RCC 7860 (cell line): ENCODE measurements at regions not wholly inside any gene's neighbourhood (a gene's known extent, or its start where the extent isn't known, plus 50 kb on each side); places are given as distances from the start of the nearest gene placed in this dataset.

Experiments used
- DNase-seq: peaks from one replicate; pipeline ENCODE4 v3.0.0-alpha.2; 2015; ENCODE audit warnings: low spot score
- FAIRE-seq: peaks from 2 replicates; lab custom pipeline; 2012; peaks lifted over from hg19 to GRCh38; lab: Jason Lieb, UNC

DNA sequence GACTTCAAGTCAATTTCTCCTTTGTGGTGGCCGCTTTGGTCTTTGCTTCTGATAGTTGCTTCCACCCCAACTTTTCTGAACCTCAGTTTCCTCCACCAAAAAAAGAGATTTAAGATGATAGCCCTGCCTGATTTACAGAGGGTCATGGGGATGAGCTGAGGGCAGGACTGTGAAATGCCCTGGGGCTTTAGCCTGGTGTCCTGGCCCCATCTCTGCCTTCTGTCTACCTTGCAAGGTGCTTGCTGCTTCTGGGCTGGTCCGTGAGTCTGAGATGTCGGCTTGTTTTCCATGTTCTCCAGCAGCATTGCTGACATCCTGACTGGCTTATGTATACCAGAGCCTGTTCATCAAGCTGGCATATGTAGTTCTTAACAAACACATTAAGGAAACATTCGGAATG lies 191.9 kb upstream of the MPHOSPH6 start:
- no peak for DNase-seq
- no peak for FAIRE-seq

GRCh38 chr16:82360024-82360783 lies 190.2 kb upstream of the MPHOSPH6 start:
- DNase-seq (no peak), FAIRE-seq (no peak)

GRCh38 chr16:82358606-82359221 lies 188.7 kb upstream of the MPHOSPH6 start:
- no peak for FAIRE-seq
- no peak for DNase-seq

DNA sequence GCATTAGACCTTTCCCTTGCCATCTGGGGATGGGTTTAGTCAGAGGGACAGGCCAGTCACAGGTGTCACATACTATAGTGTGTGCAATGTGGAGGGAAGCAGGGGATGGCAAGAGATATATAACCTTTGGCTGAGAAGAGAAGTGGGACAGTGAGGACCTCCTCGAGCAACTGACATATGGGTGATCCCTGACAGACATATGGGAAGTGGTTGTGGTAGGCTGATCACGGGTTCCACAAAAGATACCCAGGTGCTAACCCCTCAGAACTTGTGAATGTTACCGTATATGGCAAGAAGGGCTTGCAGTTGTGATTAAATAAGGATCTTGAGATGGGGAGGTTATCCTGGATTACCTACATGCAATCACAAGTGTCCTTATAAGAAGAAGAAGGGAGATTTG lies 188.1 kb upstream of the MPHOSPH6 start:
- DNase-seq (no peak), FAIRE-seq (no peak)

GRCh38 chr16:82357237-82357636 lies 187.2 kb upstream of the MPHOSPH6 start:
- FAIRE-seq (no peak), DNase-seq (no peak)

DNA sequence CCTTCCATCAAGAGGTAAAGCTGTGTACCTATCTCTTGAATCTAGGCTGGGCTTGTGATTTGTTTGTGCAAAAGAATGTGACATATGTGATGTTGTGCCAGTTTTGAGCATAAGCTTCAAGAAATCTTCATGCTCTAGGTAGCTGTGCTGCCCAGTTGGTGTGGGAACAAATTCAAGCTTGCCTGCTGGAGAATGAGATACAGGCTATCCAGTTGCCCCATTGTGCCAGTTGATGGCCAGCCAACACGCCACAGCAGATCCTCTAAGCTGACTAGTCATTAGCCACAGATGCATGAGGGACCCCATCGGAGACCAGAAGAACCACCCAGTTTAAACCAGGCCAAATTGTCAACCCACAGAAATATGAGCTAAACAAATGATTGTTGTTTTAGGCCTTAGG lies 180.5 kb upstream of the MPHOSPH6 start:
- no peak for FAIRE-seq
- DNase-seq: no peak

DNA sequence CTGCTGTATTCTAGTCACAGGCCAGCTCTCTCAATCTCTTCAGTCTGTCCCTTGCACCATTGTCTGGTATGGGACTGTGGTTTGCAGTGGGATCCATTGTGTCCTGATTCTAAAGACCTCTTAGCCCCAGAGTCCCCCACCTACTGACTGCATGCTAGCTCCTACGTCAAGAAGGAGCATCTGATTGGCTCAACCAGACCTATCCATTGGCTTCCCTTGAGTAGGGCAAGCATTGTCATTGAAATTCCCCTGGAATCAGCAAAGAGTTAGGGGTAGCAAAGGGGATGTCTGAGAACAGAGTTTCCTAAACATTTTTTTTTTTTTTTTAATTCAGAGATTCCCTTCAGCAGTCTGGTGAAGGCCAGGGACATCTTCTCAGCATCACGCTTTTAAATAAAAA lies 175.3 kb upstream of the MPHOSPH6 start:
- FAIRE-seq: no peak
- DNase-seq: no peak

DNA sequence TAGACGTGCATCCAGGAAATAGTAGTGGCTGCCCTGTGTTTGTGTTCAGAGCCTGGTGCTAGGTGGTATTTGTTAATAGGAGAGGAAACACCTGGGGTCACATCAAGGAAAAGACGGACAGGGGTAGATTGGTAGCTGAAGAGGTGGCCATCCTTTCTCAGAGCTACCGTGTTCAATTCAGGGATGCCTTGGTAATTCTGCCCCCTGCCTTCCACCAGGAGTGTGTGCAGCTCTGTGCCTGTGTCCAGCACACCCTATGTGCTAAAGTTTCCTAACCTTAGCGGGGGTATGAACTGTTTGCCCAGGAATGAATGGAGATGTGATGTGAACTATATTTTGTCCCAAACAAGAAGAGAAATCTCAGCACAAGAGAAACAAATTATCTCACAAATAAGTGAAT lies 174.1 kb upstream of the MPHOSPH6 start:
- DNase-seq: no peak
- no peak for FAIRE-seq

DNA sequence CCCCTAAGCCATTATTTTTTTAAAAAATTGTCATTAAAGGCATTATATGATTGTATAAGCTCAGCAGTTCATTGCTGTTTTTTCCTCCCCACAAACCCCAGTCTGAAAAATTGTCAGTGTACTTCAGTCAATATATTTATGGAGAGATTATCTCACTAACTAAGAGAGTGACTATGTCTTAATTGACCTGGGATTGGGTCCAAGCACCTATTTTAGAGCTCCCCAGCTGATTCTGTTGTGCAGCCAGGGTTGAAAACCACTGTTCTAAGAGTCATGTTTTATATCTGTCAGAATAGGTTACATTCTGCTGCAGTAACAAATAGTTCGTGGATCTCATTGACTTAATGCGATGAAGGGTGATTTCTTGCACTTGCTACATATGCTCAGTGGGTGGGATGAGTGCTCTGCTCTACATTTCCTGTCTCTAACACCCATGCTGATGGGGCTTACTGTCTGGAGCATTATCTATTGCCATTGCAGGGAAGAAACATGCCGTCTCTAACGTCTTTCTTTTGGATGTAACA lies 171.2 kb upstream of the MPHOSPH6 start:
- DNase-seq: no peak
- FAIRE-seq: no peak

- DNase-seq: no peak
Measured at GRCh38 chr16:82340531-82340930, 170.5 kb upstream of the MPHOSPH6 start.

GRCh38 chr16:82337355-82337754 lies 167.3 kb upstream of the MPHOSPH6 start:
- DNase-seq: no peak
- no peak for FAIRE-seq

More at GRCh38 chr16:82340531-82340930, 170.5 kb upstream of the MPHOSPH6 start:
- FAIRE-seq: no peak

GRCh38 chr16:82331974-82332750 lies 162.1 kb upstream of the MPHOSPH6 start:
- DNase-seq (no peak), FAIRE-seq (no peak)

GRCh38 chr16:82331397-82331796 lies 161.4 kb upstream of the MPHOSPH6 start:
- no peak for FAIRE-seq
- DNase-seq: no peak

DNA sequence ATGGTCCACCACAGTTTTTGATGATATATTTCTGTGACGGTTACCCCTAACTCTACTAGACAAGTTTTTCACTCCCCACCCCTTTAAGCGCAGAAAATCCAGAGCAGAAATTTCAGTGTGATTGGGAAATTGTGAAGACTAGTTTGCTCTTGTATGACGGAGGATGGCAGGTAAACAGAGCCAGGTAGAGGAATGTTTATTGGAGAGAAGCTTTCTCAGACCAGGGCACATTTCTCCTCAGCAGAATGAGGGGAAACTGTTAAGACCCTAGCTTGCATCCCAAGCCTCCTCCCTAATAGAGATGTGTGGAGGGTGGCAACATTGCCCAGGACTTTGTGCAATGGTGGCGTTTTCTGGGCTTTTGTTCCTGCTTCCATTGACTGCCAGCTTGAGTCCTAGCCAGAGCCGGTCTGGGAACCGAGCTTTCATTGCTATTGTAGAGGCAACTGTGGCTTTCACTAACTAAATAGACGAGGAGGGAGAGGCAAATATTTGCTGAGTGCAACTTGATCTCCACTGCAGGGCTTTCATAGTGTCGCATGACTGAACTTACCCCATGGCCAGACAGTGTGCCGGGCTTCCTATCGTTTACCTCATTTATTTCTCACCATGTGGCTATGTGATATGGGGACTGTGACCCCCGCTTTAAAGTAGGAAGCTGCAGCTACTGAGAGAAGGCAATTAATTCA lies 159.6 kb upstream of the MPHOSPH6 start:
- no peak for FAIRE-seq
- no peak for DNase-seq

- DNase-seq (no peak), FAIRE-seq (no peak)
Measured at GRCh38 chr16:82328881-82329469, 159.0 kb upstream of the MPHOSPH6 start.

- DNase-seq (no peak), FAIRE-seq (no peak)
Measured at GRCh38 chr16:82323171-82323570, 153.1 kb upstream of the MPHOSPH6 start.

DNA sequence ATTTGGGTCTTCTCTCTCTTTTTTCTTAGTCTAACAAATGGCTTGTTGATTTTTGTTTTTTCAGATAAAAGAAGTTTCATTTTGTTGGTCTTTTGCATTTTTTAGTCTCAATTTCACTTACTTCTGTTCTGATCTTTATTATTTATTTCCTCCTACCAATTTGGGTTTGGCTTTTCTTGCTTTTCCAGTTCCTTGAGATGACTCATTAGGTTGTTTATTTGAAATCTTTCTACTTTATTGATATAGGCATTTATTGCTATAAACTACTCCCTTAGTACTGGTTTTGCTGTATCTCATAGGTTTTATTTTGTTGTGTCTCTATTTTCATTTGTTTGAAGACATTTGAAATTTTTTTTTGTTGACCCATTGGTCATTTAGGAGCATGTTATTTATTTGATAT lies 152.2 kb upstream of the MPHOSPH6 start:
- DNase-seq (no peak), FAIRE-seq (no peak)

DNA sequence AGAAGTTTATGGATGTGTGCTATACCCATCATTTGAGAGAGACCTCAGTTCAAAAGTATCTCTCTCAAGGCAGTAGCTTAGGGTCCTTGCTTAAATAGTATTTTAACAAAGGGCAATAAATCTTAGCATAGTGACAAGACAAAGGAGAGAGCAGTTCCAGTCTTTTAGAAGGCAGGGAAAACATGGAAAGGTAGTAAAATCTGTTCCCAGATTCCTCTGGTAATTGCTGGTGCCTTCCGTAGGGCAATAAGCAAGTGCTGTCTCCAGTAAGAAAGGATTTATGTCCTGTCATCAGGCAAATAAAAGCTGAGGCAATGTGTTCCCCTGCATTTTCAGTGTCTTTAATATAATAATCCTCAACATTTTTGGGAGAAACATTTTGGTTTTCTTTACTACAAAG lies 149.0 kb upstream of the MPHOSPH6 start:
- no peak for FAIRE-seq

GRCh38 chr16:82317411-82318167 lies 147.6 kb upstream of the MPHOSPH6 start:
- FAIRE-seq (no peak), DNase-seq (no peak)

More for the DNA sequence above, 149.0 kb upstream of the MPHOSPH6 start:
- DNase-seq: no peak

GRCh38 chr16:82313754-82314153 lies 143.7 kb upstream of the MPHOSPH6 start:
- FAIRE-seq (no peak), DNase-seq (no peak)
